Brain pericyte (primary cell): ENCODE measurements at regions not wholly inside any gene's neighbourhood (a gene's known extent, or its start where the extent isn't known, plus 50 kb on each side); places are given as distances from the start of the nearest gene placed in this dataset.
"Not testable (repeated sequence)": the region's sequence is repeated elsewhere in the genome, so short reads cannot be mapped to it uniquely, and the experiment has no call there.

Experiments used
- DNase-seq: peaks from one replicate; pipeline ENCODE4 v3.0.0-alpha.2; 2012; ENCODE audit warnings: low read depth, low spot score

DNA sequence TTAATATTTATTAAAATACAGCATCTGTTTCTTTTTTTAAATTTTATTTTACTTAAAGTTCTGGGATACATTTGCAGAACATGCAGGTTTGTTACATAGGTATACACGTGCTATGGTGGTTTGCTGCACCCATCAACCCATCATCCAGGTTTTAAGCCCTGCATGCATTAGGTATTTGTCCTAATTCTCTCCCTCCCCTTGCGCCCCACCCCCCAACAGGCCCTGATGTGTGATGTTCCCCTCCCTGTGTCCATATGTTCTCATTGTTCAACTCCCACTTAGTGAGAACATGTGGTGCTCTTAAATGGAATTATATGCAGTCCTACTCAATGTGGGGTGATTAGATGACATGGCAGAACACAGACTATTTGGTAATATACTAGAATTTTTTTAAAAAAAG, 1147.7 kb upstream of the ALCAM start:
- DNase-seq = not testable (repeated sequence)

DNA sequence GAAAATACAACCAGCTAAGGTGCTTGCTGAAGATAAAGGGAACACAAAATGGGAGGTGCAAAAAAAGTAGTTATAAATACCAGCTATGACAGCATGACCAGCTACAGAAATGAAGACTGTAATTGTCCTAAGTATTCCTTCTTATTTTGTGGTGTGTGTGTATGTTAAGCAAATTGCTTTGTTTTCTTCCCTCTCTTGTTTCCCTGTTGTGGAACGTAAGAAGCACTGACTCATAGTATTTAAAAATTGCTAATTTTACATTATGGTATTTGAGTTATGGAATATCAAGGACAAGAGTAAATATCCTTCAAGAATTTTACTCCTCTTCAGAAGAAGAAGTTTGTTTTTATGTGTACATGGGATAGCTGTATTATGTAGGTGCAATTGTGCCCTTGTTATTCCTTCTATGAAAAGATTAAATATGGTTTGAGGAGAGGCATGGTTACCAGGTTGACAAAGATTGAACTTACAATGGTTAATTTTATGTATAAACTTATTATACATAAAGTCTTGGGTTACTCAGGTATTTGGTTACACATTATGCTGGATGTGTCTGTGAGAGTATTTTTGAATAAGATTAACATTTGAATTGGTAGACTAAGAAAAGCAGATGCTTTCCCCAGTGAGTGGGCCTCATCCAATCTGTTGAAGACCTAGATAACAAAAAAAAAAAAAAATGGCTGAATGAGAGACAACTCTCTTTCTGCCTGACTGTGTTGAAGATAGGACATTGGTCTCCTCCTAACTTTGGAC, 1132.1 kb upstream of the ALCAM start:
- no peak for DNase-seq

DNA sequence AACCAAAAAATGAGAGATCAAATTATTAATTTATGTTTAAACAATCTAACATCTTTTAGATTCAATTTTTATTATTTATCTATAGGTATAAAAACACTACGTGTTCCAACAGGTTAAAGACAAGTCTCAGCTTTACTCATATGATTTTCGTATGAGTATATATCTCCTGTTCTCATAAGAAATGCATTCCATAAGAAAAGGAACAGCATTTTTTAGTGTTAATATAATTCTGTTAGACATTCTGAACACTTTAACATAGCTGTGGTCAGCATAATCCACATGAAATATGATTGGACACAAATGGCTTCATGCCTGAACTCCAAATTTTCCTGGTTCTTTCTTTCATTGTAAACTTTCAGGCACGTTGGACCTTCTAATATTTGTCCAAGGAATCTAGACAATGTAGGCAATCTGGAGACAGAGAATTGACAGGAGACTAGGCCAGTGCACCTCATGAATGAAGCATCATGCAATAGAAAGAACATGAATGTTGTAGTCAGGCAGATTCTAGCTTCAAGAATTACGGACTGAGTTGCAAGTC, 1122.0 kb upstream of the ALCAM start:
- DNase-seq = no peak

DNA sequence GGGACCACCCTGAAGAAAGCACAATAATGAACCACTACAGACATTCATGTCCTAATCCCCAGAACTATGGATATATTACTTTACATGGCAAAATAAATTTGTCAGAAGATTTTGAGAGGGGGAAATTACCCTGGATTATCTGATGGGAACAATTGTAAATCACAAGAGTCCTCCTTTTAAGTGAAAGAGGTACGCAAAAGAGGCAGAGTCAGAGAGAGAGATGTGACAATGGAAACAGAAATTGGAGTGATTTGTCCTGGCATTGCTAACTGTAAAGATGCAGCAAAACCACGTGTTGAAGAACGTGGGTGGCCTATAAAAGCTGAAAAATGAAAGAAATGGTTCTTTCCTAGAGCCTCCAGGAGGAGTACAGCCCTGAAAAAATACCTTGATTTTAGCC, 1121.4 kb upstream of the ALCAM start:
- no peak for DNase-seq

DNA sequence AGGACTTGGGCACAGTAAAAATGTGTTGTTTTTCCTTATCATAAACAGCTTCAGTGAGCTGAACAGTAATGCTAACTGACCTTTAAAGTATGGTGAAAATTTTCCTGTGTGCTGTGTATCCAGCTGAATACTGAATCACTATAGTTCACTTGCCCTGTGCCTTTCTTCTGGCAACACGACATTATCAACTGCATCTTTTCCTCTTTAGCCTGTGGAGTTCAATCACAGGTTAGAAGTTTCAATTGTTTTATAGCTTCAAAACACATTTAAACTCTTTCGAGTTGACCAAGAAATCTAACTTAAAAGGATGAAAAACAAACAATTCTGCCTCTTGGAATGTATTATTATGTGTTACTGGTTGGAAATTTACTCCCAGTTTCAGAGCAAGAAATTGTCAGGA, 1120.7 kb upstream of the ALCAM start:
- DNase-seq = no peak

DNA sequence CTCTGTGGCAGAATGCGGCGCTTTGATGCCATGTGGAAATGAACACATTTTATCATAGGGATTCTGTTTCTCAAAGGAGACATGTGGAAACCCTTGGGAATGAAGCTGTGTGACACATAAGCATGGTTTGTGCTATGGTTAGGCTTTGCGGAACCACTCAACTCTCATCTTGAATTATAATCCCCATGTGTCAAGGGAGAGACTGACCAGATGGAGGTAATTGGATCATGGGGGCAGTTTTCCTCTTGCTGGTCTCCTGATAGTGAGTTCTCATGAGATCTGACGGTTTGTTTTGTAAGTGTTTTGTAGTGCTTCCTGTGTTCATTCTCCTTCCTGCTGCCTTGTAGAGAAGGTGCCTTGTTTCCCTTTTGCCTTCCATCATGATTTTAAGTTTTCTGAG, 1109.2 kb upstream of the ALCAM start:
- no peak for DNase-seq

DNA sequence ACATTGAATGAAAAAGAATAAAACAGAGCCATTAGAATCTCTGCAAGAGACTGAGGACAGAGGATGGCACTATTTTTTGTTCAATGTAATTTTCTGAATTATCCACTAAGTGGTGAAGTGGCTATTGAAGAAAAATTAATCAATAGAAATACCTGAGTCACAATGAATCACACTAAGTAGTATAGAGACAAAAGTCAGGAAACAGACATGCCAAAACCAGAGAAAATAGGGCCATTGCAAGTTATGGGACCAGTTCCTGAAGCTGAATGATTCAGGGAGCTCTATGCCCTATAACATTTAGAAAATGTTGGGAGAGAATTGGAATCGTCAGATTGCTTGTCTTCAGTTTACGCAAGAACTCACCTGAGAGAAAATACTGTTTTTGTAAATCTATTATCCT, 1103.2 kb upstream of the ALCAM start:
- DNase-seq = no peak

DNA sequence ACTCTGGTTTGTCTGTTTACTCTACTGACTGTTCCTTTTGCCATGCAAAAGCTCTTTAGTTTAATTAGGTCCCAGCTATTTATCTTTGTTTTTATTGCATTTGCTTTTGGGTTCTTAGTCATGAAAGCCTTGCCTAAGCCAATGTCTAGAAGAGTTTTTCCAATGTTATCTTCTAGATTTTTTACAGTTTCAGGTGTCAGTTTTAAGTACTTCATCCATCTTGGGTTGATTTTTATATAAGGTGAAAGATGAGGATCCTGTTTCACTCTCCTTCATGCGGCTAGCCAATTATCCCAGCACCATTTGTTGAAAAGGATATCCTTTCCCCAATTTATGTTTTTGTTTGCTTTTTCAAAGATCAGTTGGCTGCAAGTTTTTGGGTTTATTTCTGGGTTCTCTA, 1100.5 kb upstream of the ALCAM start:
- DNase-seq = not testable (repeated sequence)

DNA sequence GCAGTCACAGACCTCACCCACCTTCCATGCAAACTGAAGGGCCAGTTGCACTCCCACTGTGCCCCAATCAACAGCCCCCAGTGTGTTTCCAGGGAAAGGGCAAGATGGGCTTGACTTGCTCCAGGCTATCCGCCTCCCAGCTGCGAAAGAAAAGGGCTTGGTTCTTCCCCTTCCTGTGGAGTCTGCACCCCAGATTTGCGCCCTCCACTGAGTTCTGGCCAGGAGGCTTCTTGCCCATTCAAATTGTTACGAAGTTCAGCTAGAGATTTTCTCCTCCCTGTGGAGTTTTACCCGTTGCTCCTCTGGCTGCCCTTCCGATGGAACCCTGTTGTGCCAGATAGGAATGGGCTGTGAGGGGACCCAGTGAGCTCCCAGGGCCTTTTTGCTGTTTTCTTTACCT, 1096.9 kb upstream of the ALCAM start:
- DNase-seq = no peak

DNA sequence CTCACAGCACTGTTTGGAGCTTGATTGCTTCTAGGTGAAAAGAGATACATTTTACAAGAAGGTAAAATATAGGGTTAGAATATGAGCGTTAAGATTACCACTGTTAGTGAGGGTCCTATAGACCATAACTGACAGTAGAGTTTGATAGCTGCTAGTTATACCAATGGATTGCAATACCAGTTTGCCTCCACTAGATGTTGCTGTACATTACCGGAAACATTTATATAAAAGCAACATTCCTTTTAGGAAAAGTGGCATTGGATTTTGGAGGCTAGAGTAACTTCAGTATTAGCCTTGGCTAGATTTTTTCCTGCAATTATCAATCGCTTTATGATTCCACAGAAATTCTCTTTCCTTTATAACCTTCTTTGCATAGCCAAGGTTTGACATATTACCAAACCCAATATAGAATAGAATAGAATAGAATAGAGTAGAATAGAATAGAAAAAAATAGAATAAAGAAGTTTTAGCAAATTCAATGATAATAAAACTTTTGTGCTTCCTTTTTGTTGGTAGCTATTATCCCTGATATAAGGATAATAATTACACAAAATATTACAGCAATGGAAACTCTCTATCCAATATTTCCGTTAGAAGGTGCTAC, 1093.6 kb upstream of the ALCAM start:
- DNase-seq = no peak

DNA sequence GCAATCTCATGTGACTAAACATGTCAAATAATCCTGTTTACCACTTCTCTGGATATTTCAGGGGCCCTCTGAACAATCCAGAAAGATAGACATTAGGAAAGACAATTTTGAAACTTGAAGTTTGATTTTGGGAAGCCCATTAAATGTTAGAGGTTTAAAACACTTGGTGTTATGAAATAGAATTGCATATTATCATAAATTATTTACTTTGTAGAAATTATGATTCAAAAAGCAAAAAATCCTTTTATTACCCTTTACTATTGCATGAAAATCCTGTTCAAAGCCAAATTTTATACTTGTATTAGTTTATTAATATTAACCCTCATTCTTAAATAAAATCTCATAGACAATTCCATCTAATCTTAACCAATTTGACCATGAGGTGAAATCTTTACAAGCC, 1091.5 kb upstream of the ALCAM start:
- DNase-seq = no peak

DNA sequence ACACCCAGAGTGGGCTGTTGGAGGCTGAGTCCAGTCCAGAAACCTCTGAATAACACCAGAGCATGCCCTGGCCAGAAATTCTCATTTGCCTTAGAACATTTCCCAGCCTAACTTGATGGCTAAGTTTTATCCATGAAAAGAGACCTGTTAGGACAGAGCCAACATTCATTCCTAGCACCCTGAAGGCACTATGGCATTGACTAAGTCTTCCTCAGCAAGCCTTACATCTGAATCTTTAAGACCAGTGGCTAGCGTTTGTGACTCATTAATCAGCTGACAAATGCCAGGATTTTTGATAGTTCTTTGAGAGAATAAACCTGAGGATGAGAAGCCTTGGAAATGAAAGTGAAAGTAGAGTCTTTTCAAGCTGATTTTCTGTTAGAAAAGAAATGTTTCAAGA, 1087.1 kb upstream of the ALCAM start:
- DNase-seq = no peak

DNA sequence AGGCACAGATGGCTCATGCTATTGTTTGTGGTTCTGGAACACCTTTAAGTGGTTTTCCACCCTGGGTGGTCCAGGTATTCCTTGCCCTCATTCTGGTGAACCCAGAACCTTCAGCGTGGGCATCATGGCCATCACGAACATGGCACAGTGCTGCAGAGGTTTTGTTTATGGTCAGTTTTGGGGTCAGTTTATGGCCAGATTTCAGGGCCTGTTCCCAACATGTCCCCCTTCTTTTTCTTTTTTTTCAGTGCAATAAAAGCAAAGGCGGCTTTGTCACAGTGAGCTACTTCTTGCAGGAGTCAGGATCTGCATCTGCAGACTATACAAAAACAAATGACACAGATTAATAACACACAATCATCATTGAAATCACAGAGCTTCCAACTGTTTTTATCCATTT, 1085.0 kb upstream of the ALCAM start:
- DNase-seq = no peak

DNA sequence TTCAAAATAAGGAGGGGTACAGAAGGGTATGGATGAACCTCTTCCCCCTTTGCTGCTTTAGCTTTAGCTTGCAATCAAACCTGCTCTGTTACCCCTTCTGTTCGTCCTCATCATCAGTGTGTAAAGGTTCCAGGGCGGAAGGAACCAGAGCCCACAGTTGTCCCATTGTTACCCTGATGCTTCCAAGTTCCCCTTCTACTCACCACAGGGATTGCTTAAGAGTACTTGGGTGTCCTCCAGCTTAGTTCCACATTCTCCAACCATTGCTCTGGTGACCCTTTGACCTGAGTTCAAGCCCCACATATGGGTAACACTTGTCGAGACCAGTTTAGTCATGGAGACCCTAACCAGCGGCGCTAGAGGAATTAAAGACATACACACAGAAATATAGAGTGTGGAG, 1080.1 kb upstream of the ALCAM start:
- DNase-seq = no peak

DNA sequence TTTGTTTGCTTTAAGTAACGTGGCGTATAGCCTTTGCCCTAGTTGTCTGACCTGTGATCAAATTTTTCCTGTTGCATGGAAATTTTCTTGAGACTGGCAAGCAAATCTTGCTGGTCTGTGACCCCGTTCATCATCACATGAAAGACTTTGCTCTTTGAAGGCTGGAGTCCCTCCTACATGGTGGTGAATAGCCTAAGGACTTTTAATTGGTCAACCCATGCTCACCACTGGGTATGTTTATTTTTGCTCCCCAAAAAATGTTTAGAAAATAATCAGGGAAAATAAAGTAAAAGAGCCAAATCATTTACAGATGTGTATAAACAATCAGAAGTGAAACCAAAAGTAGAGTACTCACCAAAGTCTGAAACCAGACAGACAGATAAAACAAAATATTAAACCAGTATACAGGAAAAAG, 1075.3 kb upstream of the ALCAM start:
- no peak for DNase-seq

DNA sequence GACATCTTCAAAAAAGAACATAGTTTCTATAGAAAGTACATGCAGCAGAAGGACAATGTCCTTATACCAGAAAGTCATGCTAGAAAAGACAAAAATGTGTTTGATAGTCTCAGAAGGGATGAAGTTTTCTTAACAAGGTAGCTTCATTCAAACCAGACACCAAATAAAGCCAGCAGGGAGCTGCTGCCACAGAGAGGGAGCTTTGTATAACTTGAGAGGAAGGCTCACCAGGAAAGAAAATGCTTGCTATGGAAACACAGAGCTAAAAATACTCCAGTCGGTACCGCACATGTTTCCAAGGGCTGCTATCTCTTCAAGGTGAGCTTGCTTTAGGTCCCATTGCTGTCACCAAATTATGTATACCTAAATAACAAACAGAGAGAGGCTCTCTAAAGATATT, 1074.8 kb upstream of the ALCAM start:
- DNase-seq = no peak

DNA sequence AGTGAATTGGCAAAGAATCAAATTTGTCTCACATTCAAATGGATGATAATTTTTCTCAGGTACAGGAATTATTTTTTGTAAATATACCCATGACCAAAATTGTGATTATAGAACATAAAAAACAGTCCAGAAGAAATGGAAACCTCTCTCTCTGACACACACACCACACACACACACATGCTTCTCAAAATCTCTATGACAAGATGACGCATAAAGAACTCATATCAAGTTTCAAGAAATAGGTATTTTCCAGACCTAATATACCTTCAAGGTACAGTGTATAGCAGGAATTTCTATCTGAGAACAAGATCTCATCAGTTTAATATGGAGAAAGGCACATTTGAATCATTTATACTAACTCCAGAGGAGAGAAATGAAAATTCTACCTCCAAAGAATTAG, 1069.1 kb upstream of the ALCAM start:
- DNase-seq = no peak

DNA sequence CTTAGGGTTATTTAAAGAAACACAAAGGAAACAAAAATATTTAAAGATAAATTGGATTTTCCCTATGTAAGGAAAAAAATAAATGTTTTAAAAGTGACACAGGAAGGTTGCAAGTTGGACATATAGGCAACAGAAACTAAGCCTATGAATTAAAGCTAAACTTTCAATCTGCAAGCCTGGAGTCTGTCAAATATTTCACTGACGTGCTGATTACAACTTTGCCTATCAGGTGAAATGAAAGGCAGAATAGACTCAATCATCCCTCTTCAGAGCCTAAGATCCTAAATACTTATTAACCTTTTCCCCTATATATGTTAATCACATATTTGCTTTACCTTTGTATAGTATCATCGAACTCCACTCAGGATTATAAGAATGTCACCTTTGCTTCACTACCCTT, 1068.0 kb upstream of the ALCAM start:
- DNase-seq = no peak

DNA sequence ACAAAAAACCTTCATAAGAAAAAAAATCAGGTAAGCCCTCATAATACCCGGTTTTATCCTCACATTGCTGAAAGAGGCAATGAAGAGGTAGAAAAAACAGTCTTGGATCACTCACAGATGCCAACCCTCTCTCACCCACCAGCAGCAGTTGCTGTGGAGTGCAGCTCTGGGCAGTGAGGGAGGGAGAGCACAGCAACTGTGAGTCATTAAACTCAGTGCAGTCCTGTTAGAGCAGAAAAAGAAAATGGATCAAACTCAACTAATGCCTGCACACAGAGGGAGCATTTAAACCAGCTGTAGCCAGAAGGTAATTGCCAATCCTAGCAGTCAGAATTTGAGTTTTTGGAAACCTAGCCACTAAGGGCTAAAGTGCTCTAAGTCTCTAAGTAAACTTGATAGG, 1050.6 kb upstream of the ALCAM start:
- DNase-seq = no peak

DNA sequence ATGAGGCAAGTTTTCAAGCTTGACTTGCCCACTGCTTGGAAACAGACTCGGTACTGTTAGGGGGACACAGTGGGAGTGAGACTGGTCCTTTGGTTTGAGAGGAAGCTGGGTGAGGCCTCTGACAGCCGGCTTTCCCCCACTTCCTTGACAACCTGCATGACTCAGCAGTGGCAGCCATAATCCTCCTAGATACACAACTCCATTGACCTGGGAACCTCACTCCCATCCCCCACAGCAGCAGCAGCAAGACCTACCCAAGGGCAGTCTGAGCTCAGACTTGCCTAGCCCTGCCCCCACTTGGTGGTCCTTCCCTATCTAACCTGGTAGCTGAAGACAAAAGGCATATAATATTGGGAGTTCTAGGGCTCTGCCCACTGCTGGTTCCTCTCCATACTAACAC, 1043.5 kb upstream of the ALCAM start:
- DNase-seq = no peak

DNA sequence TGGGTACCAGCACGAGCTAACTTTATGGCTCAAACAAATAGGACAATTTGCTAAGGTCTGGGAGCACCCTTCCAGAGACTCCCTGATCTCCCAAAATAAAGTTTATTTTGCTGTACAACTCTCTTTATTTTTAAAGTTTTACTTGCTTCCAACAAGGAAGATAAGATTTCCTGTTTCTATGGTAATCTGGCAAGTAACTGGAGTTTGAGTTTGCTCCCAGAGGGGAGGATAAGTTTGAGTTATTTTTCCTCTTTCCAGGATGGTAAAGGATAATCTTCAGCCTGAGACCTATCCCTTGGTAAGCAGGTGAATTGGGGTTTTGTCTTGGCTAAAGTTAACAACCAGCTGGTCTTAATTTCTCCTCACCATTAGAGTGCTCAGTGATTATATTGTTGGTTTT, 1019.4 kb upstream of the ALCAM start:
- DNase-seq = no peak

DNA sequence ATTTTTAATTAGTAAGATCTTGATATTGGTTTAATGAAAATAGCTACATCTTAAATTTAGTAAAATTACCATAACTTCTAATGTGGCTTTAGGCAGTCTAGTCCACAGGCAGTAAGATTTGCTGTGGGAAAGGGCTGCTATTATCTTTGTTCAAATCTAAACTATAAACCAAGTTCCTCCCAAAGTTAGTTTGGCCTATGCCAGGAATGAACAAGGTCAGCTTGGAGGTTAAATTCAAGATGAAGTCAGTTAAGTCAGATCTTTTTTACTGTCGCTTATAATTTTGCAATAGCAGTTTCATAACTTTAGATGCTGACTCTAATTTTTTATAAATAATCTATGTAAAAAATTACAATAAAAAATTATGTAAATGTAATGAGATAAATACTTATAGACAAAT, 1016.9 kb upstream of the ALCAM start:
- DNase-seq = no peak

DNA sequence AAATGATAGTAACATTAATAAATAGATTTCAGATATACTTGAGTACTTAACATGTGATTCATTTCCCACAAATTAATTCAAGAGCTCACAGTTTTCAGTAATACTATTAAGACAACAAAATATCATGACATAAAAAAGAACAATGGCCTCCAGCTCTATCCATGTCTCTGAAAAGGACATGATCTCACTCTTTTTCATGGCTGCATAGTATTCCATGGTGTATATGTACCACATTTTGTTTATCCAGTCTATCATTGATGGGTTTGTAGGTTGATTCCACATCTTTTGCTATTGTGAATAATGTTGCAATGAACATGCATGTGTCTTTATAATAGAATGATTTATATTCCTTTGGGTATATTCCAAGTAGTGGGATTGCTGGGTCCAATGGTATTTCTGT, 1012.8 kb upstream of the ALCAM start:
- DNase-seq = no peak

DNA sequence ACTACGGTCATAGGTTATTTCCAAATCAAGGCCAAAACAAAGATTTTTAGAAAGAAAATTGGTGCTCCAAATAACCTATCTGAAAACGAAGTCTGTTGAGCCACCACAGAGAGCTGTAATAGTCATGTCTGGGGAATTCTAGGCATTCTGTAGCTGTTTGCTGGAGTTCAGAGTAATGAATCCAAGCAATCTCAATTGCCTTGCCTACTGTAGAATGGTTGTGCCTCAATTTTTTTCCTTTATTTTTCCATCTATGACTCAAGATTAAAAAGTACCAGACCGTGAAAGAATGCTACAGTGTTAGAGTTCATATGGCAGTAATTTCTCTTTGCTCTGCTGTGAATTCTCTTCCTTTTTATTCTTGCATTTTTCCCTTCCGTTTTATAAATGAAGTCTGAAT, 1007.2 kb upstream of the ALCAM start:
- DNase-seq = peak; percentile 38
